ENCODE measurements at regions not wholly inside any gene's neighbourhood (a gene's known extent, or its start where the extent isn't known, plus 50 kb on each side); places are given as distances from the start of the nearest gene placed in this dataset.

DNA sequence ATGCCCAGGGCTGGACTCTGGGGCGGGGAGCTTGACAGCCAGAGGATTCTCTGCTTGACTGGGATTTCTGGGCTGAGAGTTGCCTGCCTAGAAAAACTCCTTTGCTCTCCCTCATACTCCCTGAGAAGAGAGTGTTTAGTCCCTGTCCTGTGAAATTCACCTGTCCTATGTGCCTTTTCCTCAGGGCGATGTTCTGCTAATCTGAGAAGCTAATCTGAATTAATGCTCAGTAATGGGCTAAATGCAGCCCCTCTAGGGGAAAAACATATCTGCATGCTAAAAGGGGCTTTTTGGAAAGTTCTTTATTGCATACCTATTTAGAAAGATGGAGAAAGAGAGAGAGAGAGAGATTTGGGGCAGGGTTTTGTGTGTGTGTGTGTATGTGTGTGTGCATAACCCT, 454.4 kb downstream of the GATA3 start:
- TF ChIP-seq, protein P1, sequence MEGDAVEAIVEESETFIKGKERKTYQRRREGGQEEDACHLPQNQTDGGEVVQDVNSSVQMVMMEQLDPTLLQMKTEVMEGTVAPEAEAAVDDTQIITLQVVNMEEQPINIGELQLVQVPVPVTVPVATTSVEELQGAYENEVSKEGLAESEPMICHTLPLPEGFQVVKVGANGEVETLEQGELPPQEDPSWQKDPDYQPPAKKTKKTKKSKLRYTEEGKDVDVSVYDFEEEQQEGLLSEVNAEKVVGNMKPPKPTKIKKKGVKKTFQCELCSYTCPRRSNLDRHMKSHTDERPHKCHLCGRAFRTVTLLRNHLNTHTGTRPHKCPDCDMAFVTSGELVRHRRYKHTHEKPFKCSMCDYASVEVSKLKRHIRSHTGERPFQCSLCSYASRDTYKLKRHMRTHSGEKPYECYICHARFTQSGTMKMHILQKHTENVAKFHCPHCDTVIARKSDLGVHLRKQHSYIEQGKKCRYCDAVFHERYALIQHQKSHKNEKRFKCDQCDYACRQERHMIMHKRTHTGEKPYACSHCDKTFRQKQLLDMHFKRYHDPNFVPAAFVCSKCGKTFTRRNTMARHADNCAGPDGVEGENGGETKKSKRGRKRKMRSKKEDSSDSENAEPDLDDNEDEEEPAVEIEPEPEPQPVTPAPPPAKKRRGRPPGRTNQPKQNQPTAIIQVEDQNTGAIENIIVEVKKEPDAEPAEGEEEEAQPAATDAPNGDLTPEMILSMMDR (IDR thresholded peaks at IDR 0.05), result no peak
- TF ChIP-seq POLR2A (IDR thresholded peaks at IDR 0.05) (no peak), POLR2AphosphoS5 (IDR thresholded peaks at IDR 0.05; ENCODE audit: insufficient read depth in 1 of 2, low read depth in 1 of 2) (no peak)
